Astrocyte of the spinal cord (primary cell): ENCODE measurements at regions not wholly inside any gene's neighbourhood (a gene's known extent, or its start where the extent isn't known, plus 50 kb on each side); places are given as distances from the start of the nearest gene placed in this dataset.

Source experiments
- DNase-seq: peaks from one replicate; pipeline ENCODE4 v3.0.0; 2011; ENCODE audit warnings: low read depth, low spot score
- H3K4me3 ChIP-seq: 2 replicates; pipeline ENCODE4 v1.5.1; 2011; ENCODE audit warnings: low read depth, mild to moderate bottlenecking, low read length, moderate library complexity
- in situ Hi-C: cut with HindIII; loops from 2 replicates; pipeline ENCODE4 v1.10.0; 2017; ENCODE audit warnings: low sequenced_read_pairs
- TF ChIP-seq, protein P1 (sequence below): IDR thresholded peaks from 2 replicates; pipeline ENCODE4 v1.5.1; 2012; ENCODE audit warnings: low read depth, mild to moderate bottlenecking, low read length, inconsistent platforms

DNA sequence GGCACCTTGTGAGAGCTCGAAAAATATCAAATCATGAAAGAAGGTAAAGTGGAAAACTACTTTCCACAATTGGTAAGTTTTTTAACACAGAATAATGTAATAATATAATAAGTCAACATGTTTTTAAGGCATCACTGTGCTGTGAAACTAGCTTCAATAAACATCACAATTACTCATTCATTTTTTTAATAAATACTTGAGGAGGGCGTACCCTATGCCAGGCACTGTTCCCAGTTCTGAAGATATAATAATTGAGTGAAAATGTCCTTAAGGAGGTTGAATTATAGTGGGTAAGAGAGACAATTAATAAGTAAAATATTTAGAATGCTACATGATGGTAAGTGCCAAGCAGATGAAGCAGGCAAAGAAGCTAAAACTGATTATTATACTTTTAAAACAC lies 381.4 kb downstream of the ELAVL2 start:
- DNase-seq: no peak
- in situ Hi-C loops: no loop called here
- TF ChIP-seq, protein P1, sequence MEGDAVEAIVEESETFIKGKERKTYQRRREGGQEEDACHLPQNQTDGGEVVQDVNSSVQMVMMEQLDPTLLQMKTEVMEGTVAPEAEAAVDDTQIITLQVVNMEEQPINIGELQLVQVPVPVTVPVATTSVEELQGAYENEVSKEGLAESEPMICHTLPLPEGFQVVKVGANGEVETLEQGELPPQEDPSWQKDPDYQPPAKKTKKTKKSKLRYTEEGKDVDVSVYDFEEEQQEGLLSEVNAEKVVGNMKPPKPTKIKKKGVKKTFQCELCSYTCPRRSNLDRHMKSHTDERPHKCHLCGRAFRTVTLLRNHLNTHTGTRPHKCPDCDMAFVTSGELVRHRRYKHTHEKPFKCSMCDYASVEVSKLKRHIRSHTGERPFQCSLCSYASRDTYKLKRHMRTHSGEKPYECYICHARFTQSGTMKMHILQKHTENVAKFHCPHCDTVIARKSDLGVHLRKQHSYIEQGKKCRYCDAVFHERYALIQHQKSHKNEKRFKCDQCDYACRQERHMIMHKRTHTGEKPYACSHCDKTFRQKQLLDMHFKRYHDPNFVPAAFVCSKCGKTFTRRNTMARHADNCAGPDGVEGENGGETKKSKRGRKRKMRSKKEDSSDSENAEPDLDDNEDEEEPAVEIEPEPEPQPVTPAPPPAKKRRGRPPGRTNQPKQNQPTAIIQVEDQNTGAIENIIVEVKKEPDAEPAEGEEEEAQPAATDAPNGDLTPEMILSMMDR: no peak
- H3K4me3 ChIP-seq: no peak overlapping the region

GRCh38 chr9:23447166-23447565 lies 378.9 kb downstream of the ELAVL2 start:
- in situ Hi-C loops: no loop called here
- TF ChIP-seq, protein P1: no peak
- H3K4me3 ChIP-seq: no peak overlapping the region
- no peak for DNase-seq

DNA sequence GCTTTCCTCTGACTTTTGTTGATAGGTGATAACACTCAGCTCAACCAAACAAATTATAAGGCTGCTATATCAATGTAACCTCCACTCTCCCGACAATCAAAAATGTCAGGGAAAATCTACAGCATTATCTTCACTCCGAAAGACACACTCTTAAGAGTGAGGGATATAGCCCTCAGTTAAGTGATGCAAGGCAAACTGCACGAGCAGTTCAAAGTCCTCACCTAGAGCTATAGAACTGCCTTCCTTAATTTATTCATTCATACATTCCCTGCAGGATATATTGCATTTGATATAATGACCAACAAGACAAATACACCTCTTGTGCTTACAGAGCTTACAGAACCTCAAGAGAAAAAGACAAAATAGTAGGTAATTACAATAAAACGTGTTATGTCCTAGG lies 378.1 kb downstream of the ELAVL2 start:
- DNase-seq: no peak
- in situ Hi-C loops: no loop called here
- TF ChIP-seq, protein P1: no peak
- H3K4me3 ChIP-seq: no peak overlapping the region

DNA sequence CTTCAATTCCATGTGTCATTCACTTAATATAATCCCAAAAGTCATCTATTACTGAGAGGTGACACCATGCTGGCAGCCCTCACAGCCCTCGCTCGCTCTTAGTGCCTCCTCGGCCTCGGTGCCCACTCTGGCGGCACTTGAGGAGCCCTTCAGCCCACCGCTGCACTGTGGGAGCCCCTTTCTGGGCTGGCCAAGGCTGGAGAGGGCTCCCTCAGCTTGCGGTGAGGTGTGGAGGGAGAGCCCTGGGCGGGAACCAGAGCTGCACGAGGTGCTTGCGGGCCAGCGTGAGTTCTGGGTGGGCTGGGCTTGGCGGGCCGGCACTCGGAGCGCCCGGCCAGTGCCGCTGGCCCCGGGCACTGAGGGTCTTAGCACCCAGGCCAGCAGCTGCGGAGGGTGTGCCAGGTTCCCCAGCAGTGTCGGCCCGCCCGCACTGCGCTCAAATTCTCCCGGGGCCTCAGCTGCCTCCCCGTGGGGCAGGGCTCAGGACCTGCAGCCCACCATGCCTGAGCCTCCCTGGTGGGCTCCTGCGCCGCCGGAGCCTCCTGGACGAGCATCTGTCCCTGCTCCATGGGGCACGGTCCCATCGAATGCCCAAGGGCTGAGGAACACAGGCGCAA lies 374.1 kb downstream of the ELAVL2 start:
- H3K4me3 ChIP-seq: no peak overlapping the region
- in situ Hi-C loops: no loop called here
- TF ChIP-seq, protein P1: no peak
- DNase-seq: no peak

GRCh38 chr9:23464275-23464674 lies 361.8 kb downstream of the ELAVL2 start:
- DNase-seq: no peak
- no peak overlapping the region for H3K4me3 ChIP-seq
- TF ChIP-seq, protein P1: no peak
- in situ Hi-C loops: no loop called here

DNA sequence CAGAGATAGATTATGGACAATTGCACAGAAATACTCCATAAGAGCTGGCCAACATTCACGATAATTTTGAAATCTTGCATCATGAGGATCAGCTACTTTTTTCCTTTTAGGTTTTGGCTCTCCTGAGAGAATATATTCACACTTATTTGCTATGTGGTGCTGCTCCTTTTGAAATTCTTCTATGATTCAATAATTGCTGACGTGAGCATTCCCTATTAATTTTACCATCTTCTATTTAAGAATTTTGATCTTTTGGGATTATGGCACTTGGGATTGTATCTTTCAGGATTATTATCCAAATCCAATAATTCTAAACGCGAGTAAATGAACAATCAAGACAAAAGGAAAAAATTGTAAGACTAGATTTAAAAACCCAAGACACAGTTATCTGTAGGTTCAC lies 358.8 kb downstream of the ELAVL2 start:
- DNase-seq: no peak
- no peak overlapping the region for H3K4me3 ChIP-seq
- in situ Hi-C loops: no loop called here
- TF ChIP-seq, protein P1: no peak
